ENCODE measurements at regions not wholly inside any gene's neighbourhood (a gene's known extent, or its start where the extent isn't known, plus 50 kb on each side); places are given as distances from the start of the nearest gene placed in this dataset.
"Not testable (repeated sequence)": the region's sequence is repeated elsewhere in the genome, so short reads cannot be mapped to it uniquely, and the experiment has no call there.

DNA sequence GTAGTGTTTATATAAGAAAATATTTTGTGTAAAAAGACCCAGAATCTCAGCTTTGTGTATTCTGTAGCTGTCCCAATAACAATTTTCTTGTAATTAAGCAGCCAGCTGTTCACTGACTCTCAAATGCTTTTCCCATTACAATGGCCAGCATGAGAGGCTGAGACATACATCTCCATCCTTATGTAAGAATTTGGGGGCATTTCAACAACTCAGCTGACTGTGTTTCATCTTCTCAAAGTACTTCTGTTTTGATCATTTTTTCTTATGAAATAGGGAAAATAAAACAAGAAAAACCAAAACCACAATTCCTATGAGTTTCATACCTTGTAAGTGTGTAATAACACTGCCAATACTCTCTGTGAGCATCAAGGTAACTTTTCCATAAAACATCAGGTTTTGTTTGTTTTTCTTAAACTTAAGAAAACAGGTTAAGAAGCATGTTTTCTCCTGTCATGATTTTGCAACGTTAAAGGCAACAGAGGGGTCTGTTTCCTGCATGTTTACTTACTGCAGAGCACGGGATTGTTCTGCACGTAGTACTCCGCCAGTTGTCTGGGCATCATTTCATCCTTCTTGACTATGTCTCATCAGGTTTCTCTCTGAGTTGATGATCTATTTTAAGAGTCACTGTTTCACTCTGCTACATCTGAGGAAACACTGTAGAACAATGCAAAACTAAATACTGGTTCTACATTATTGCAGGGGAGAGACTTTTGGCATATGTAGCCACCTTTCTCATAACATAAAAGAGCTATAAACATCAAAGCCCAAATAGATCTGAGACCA lies 62.9 kb upstream of the CYRIA start:
- Histone ChIP-seq H3K9me3 (ENCODE audit: control insufficient read depth, low read length) (no peaks in the 10 kb centered on the region), H3K4me2 (ENCODE audit: low read length) (no peak overlapping the region), H3K27me3 (ENCODE audit: control insufficient read depth, insufficient read depth, low read length) (no peaks in the 10 kb centered on the region), H3K79me2 (no peaks in the 10 kb centered on the region), H3K4me3 (ENCODE audit: low read depth, low read length) (no peak overlapping the region), H3K4me1 (no peaks in the 10 kb centered on the region), H2AFZ (no peak overlapping the region), H3K36me3 (ENCODE audit: control insufficient read depth, insufficient read depth, low read length) (no peaks in the 10 kb centered on the region), H3K9ac (no peak overlapping the region), H3K27ac (no peak overlapping the region)
- TF ChIP-seq, protein P1, sequence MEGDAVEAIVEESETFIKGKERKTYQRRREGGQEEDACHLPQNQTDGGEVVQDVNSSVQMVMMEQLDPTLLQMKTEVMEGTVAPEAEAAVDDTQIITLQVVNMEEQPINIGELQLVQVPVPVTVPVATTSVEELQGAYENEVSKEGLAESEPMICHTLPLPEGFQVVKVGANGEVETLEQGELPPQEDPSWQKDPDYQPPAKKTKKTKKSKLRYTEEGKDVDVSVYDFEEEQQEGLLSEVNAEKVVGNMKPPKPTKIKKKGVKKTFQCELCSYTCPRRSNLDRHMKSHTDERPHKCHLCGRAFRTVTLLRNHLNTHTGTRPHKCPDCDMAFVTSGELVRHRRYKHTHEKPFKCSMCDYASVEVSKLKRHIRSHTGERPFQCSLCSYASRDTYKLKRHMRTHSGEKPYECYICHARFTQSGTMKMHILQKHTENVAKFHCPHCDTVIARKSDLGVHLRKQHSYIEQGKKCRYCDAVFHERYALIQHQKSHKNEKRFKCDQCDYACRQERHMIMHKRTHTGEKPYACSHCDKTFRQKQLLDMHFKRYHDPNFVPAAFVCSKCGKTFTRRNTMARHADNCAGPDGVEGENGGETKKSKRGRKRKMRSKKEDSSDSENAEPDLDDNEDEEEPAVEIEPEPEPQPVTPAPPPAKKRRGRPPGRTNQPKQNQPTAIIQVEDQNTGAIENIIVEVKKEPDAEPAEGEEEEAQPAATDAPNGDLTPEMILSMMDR (IDR thresholded peaks at IDR 0.05), result no peak

DNA sequence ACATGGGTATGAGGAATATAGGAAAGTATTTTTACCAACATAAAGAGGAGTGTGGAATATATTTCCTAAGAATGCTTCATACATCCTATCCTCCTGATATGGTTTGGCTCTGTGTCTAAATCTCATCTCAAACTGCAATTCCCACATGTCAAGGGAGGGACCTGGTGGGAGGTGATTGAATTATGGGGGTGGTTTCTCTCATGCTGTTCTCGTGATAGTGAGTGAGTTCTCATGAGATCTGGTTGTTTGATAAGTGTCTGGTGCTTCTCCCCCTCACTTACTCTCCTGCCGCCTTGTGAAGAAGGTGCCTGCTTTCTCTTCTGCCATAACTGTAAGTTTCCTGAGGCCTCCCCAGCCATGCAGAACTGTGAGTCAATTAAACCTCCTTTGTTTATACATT lies 62.2 kb upstream of the CYRIA start:
- not testable (repeated sequence) for H3K4me2 ChIP-seq (ENCODE audit: low read length); H3K27me3 ChIP-seq (ENCODE audit: control insufficient read depth, insufficient read depth, low read length); H3K36me3 ChIP-seq (ENCODE audit: control insufficient read depth, insufficient read depth, low read length); H2AFZ ChIP-seq; H3K9me3 ChIP-seq (ENCODE audit: control insufficient read depth, low read length); H3K4me1 ChIP-seq; H3K27ac ChIP-seq; H3K4me3 ChIP-seq (ENCODE audit: low read depth, low read length); H3K79me2 ChIP-seq; H3K9ac ChIP-seq

DNA sequence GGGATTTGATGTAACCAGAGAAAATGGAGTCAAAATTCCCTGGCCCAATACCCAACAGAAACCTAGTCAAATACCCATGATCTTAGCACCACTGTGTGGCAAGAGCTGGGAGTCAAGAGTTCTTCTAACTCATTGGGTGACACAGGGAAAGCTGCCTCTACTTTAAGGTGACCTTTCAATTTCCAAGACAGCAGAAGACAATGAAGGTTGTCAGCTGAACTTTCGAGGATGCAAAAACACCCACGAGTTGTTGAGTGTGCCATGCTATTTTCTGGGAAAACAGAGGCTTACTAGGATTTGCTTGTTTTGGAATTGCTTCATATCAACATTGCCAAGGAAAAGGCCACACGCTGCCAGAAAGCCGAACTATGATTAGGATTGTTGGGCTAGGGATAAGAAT lies 61.6 kb upstream of the CYRIA start:
- Histone ChIP-seq H2AFZ (no peak overlapping the region), H3K79me2 (no peaks in the 10 kb centered on the region), H3K4me3 (ENCODE audit: low read depth, low read length) (no peak overlapping the region), H3K9me3 (ENCODE audit: control insufficient read depth, low read length) (no peaks in the 10 kb centered on the region), H3K36me3 (ENCODE audit: control insufficient read depth, insufficient read depth, low read length) (no peaks in the 10 kb centered on the region), H3K27me3 (ENCODE audit: control insufficient read depth, insufficient read depth, low read length) (no peaks in the 10 kb centered on the region), H3K4me2 (ENCODE audit: low read length) (no peak overlapping the region), H3K9ac (no peak overlapping the region), H3K4me1 (no peaks in the 10 kb centered on the region), H3K27ac (no peak overlapping the region)
- TF ChIP-seq, protein P1 (IDR thresholded peaks at IDR 0.05), result no peak

DNA sequence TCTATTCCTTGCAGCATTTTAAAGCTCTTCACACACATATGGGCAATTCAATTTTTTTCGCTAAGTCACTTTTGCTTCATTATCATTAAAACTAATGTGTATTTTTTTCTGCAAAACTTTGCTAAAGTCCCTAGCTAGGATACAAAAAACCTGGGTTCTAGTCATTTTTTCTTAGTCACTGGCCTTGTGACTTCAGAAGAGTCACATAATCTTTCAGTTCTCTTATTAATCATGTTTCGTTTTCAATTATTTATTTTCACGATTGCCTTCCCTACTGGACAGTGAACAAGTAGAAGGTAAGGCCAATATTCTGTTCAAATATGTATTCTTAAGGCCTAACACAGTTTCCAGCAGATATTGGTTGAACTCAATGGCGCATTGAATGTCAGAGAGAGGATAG lies 60.9 kb upstream of the CYRIA start:
- Histone ChIP-seq H3K4me1 (no peaks in the 10 kb centered on the region), H3K4me2 (ENCODE audit: low read length) (no peak overlapping the region), H3K36me3 (ENCODE audit: control insufficient read depth, insufficient read depth, low read length) (no peaks in the 10 kb centered on the region), H3K4me3 (ENCODE audit: low read depth, low read length) (no peak overlapping the region), H3K9ac (no peak overlapping the region), H3K27me3 (ENCODE audit: control insufficient read depth, insufficient read depth, low read length) (no peaks in the 10 kb centered on the region), H3K79me2 (no peaks in the 10 kb centered on the region), H3K27ac (no peak overlapping the region), H3K9me3 (ENCODE audit: control insufficient read depth, low read length) (no peaks in the 10 kb centered on the region), H2AFZ (no peak overlapping the region)
- TF ChIP-seq, protein P1 (IDR thresholded peaks at IDR 0.05), result no peak

DNA sequence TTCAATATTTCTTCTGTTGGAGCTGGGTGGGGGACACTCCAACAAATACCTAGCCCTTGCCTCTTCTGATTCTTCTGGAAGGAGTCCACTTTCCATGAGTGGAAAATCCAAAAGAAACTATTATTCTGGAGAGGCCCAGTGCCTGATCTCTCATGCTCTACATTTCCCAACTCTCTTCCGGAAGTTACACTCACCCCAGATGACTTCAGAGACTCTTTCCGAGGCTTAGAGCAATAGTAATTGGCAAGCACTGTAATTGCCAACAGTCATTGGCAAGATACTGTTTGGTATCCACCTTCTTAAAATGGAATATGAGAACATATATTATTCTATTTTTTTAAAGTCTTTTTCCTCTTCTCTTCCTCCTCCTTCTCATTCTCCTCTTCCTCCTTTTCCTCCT lies 60.5 kb upstream of the CYRIA start:
- H3K4me2 ChIP-seq (ENCODE audit: low read length), result no peak overlapping the region
- H3K4me1 ChIP-seq, result no peaks in the 10 kb centered on the region
- no peaks in the 10 kb centered on the region for H3K36me3 ChIP-seq (ENCODE audit: control insufficient read depth, insufficient read depth, low read length)
- no peaks in the 10 kb centered on the region for H3K79me2 ChIP-seq
- no peaks in the 10 kb centered on the region for H3K9me3 ChIP-seq (ENCODE audit: control insufficient read depth, low read length)
- H3K27ac ChIP-seq, result no peak overlapping the region
- H3K27me3 ChIP-seq (ENCODE audit: control insufficient read depth, insufficient read depth, low read length), result peaks cover 1% of the 10 kb centered on the region
- H2AFZ ChIP-seq, result no peak overlapping the region
- H3K4me3 ChIP-seq (ENCODE audit: low read depth, low read length), result no peak overlapping the region
- no peak overlapping the region for H3K9ac ChIP-seq
- TF ChIP-seq, protein P1 (IDR thresholded peaks at IDR 0.05), result no peak

All from parathyroid adenoma (tissue), 2 donors.